ENCODE measurements at regions not wholly inside any gene's neighbourhood (a gene's known extent, or its start where the extent isn't known, plus 50 kb on each side); places are given as distances from the start of the nearest gene placed in this dataset.

GRCh38 chr18:73487966-73488365 is 620.2 kb upstream of the NETO1 start:
- Mint-ChIP-seq H3K4me3 (no peak overlapping the region), H3K36me3 (no peaks in the 10 kb centered on the region), H3K9me3 (no peaks in the 10 kb centered on the region), H3K27ac (no peak overlapping the region), H3K27me3 (no peaks in the 10 kb centered on the region), H3K4me1 (no peaks in the 10 kb centered on the region)
- ATAC-seq (ENCODE audit: low read depth in 2 of 2): no peak
- no peak for DNase-seq

GRCh38 chr18:73485166-73485565 is 617.4 kb upstream of the NETO1 start:
- H3K27ac Mint-ChIP-seq: no peak overlapping the region

GRCh38 chr18:73482901-73483300 is 615.1 kb upstream of the NETO1 start:
- Mint-ChIP-seq H3K36me3 (no peaks in the 10 kb centered on the region), H3K4me3 (no peak overlapping the region), H3K9me3 (peaks cover 0 to 2% (median under 1%) of the 10 kb centered on the region in 7 donors), H3K4me1 (no peaks in the 10 kb centered on the region), H3K27ac (no peak overlapping the region), H3K27me3 (peaks cover 0 to 2% (median 0%) of the 10 kb centered on the region in 3 donors)
- ATAC-seq (ENCODE audit: low read depth in 2 of 2) (no peak), DNase-seq (no peak)

More at GRCh38 chr18:73485166-73485565, 617.4 kb upstream of the NETO1 start:
- Mint-ChIP-seq H3K36me3 (no peaks in the 10 kb centered on the region), H3K9me3 (no peaks in the 10 kb centered on the region), H3K27me3 (no peaks in the 10 kb centered on the region), H3K4me3 (no peak overlapping the region), H3K4me1 (no peaks in the 10 kb centered on the region)
- DNase-seq (no peak), ATAC-seq (ENCODE audit: low read depth in 2 of 2) (no peak)

GRCh38 chr18:73479477-73479876 is 611.7 kb upstream of the NETO1 start:
- DNase-seq (no peak), ATAC-seq (ENCODE audit: low read depth in 2 of 2) (no peak)
- Mint-ChIP-seq H3K27me3 (peaks cover 0 to 4% (median 0%) of the 10 kb centered on the region in 3 donors), H3K4me1 (no peaks in the 10 kb centered on the region), H3K27ac (no peak overlapping the region), H3K9me3 (peaks cover 0 to 9% (median 4%) of the 10 kb centered on the region in 7 donors), H3K36me3 (peaks cover 0 to 11% of the 10 kb centered on the region in 2 donors), H3K4me3 (no peak overlapping the region)

GRCh38 chr18:73478191-73478590 is 610.4 kb upstream of the NETO1 start:
- Mint-ChIP-seq H3K4me3 (no peak overlapping the region), H3K36me3 (peaks cover 0 to 11% of the 10 kb centered on the region in 2 donors), H3K27ac (no peak overlapping the region), H3K27me3 (peaks cover 0 to 4% (median 0%) of the 10 kb centered on the region in 3 donors), H3K9me3 (peaks cover 0 to 9% (median 4%) of the 10 kb centered on the region in 7 donors), H3K4me1 (no peaks in the 10 kb centered on the region)
- no peak for DNase-seq
- no peak for ATAC-seq (ENCODE audit: low read depth in 2 of 2)

- DNase-seq (no peak), ATAC-seq (ENCODE audit: low read depth in 2 of 2) (no peak)
- no peaks in the 10 kb centered on the region for H3K4me1 Mint-ChIP-seq
- H3K27me3 Mint-ChIP-seq: peaks cover 0 to 4% (median 0%) of the 10 kb centered on the region in 3 donors
- no peak overlapping the region for H3K4me3 Mint-ChIP-seq
- H3K27ac Mint-ChIP-seq: no peak overlapping the region
- peaks cover 0 to 11% of the 10 kb centered on the region in 2 donors for H3K36me3 Mint-ChIP-seq
- H3K9me3 Mint-ChIP-seq: peaks cover 0 to 9% (median 4%) of the 10 kb centered on the region in 7 donors
These were observed 608.2 kb upstream of the NETO1 start for GRCh38 chr18:73476031-73476430.

GRCh38 chr18:73462092-73462491 is 594.3 kb upstream of the NETO1 start:
- Mint-ChIP-seq H3K4me3 (no peak overlapping the region), H3K27ac (no peak overlapping the region), H3K27me3 (no peaks in the 10 kb centered on the region), H3K36me3 (no peaks in the 10 kb centered on the region), H3K9me3 (peaks cover 0 to under 1% (median 0%) of the 10 kb centered on the region in 7 donors), H3K4me1 (no peaks in the 10 kb centered on the region)
- no peak for ATAC-seq (ENCODE audit: low read depth in 2 of 2)
- no peak for DNase-seq

- no peak overlapping the region for H3K4me3 Mint-ChIP-seq
- H3K27ac Mint-ChIP-seq: no peak overlapping the region
- ATAC-seq (ENCODE audit: low read depth in 2 of 2) (no peak), DNase-seq (no peak)
- no peaks in the 10 kb centered on the region for H3K27me3 Mint-ChIP-seq
- H3K36me3 Mint-ChIP-seq: no peaks in the 10 kb centered on the region
- no peaks in the 10 kb centered on the region for H3K4me1 Mint-ChIP-seq
- no peaks in the 10 kb centered on the region for H3K9me3 Mint-ChIP-seq
These were observed 593.9 kb upstream of the NETO1 start for GRCh38 chr18:73461780-73462059.

GRCh38 chr18:73461038-73461779 is 593.4 kb upstream of the NETO1 start:
- no peaks in the 10 kb centered on the region for H3K9me3 Mint-ChIP-seq

GRCh38 chr18:73458186-73458964 is 590.6 kb upstream of the NETO1 start:
- Mint-ChIP-seq H3K36me3 (no peaks in the 10 kb centered on the region), H3K27me3 (no peaks in the 10 kb centered on the region), H3K4me3 (no peak overlapping the region), H3K27ac (no peak overlapping the region), H3K4me1 (no peaks in the 10 kb centered on the region), H3K9me3 (no peaks in the 10 kb centered on the region)
- ATAC-seq (ENCODE audit: low read depth in 2 of 2): no peak
- no peak for DNase-seq

More at GRCh38 chr18:73461038-73461779, 593.4 kb upstream of the NETO1 start:
- Mint-ChIP-seq H3K27me3 (no peaks in the 10 kb centered on the region), H3K4me3 (no peak overlapping the region), H3K36me3 (no peaks in the 10 kb centered on the region), H3K27ac (peak overlapping the region in 1 of 6 donors; percentile 69), H3K4me1 (no peaks in the 10 kb centered on the region)
- ATAC-seq (ENCODE audit: low read depth in 2 of 2) (no peak), DNase-seq (no peak)

- Mint-ChIP-seq H3K4me3 (no peak overlapping the region), H3K36me3 (no peaks in the 10 kb centered on the region), H3K9me3 (no peaks in the 10 kb centered on the region), H3K27ac (no peak overlapping the region), H3K27me3 (no peaks in the 10 kb centered on the region), H3K4me1 (no peaks in the 10 kb centered on the region)
- ATAC-seq (ENCODE audit: low read depth in 2 of 2) (no peak), DNase-seq (no peak)
These were observed 588.9 kb upstream of the NETO1 start for GRCh38 chr18:73456643-73457042.

- ATAC-seq (ENCODE audit: low read depth in 2 of 2): no peak
These were observed 585.1 kb upstream of the NETO1 start for GRCh38 chr18:73452866-73453265.

GRCh38 chr18:73446502-73446901 is 578.7 kb upstream of the NETO1 start:
- no peak for DNase-seq
- Mint-ChIP-seq H3K27me3 (no peaks in the 10 kb centered on the region), H3K4me3 (no peak overlapping the region), H3K36me3 (no peaks in the 10 kb centered on the region), H3K27ac (no peak overlapping the region), H3K4me1 (no peaks in the 10 kb centered on the region), H3K9me3 (peaks cover 0 to 12% (median 2%) of the 10 kb centered on the region in 7 donors)
- ATAC-seq (ENCODE audit: low read depth in 2 of 2): no peak

More at GRCh38 chr18:73452866-73453265, 585.1 kb upstream of the NETO1 start:
- no peaks in the 10 kb centered on the region for H3K27me3 Mint-ChIP-seq
- no peak for DNase-seq
- no peak overlapping the region for H3K4me3 Mint-ChIP-seq
- H3K27ac Mint-ChIP-seq: no peak overlapping the region
- H3K36me3 Mint-ChIP-seq: no peaks in the 10 kb centered on the region
- H3K9me3 Mint-ChIP-seq: peaks cover 0 to 12% (median 2%) of the 10 kb centered on the region in 7 donors
- no peaks in the 10 kb centered on the region for H3K4me1 Mint-ChIP-seq

GRCh38 chr18:73431620-73432019 is 563.8 kb upstream of the NETO1 start:
- DNase-seq (no peak), ATAC-seq (ENCODE audit: low read depth in 2 of 2) (no peak)
- no peaks in the 10 kb centered on the region for H3K4me1 Mint-ChIP-seq
- peaks cover 0 to 3% (median 0%) of the 10 kb centered on the region in 7 donors for H3K9me3 Mint-ChIP-seq
- no peaks in the 10 kb centered on the region for H3K36me3 Mint-ChIP-seq
- H3K27ac Mint-ChIP-seq: no peak overlapping the region
- H3K4me3 Mint-ChIP-seq: no peak overlapping the region
- H3K27me3 Mint-ChIP-seq: no peaks in the 10 kb centered on the region
